Progenitor cell of endocrine pancreas (in vitro differentiated cells): ENCODE measurements at regions not wholly inside any gene's neighbourhood (a gene's known extent, or its start where the extent isn't known, plus 50 kb on each side); places are given as distances from the start of the nearest gene placed in this dataset.

ENCODE experiments used
- DNase-seq: peaks from one replicate; pipeline ENCODE4 v3.0.0; 2021; ENCODE audit warnings: low spot score; ENCODE audit not compliant: unreplicated experiment
- H3K27ac Mint-ChIP-seq: 2 replicates; pipeline ENCODE4 v1.8.0; 2021; ENCODE audit warnings: mild to moderate bottlenecking, moderate library complexity, mixed read lengths
- H3K27me3 Mint-ChIP-seq: 2 replicates; pipeline ENCODE4 v1.8.0; 2021; ENCODE audit warnings: mixed read lengths
- H3K36me3 Mint-ChIP-seq: 2 replicates; pipeline ENCODE4 v1.8.0; 2022; ENCODE audit warnings: mixed read lengths; ENCODE audit not compliant: insufficient read depth
- H3K4me1 Mint-ChIP-seq: 2 replicates; pipeline ENCODE4 v1.8.0; 2021; ENCODE audit warnings: low read depth, mixed read lengths
- H3K4me3 Mint-ChIP-seq: 2 replicates; pipeline ENCODE4 v1.8.0; 2021; ENCODE audit warnings: low read depth, mild to moderate bottlenecking, moderate library complexity, mixed read lengths
- H3K9me3 Mint-ChIP-seq: 2 replicates; pipeline ENCODE4 v1.8.0; 2021; ENCODE audit warnings: low read depth, mixed read lengths
- TF ChIP-seq, protein P1 (sequence below): fragments of 200-600 bp; sonication (generic); IDR thresholded peaks from one replicate; pipeline ENCODE4 v1.5.0; 2021; ENCODE audit warnings: antibody characterized with exemption, mild to moderate bottlenecking; ENCODE audit not compliant: unreplicated experiment

DNA sequence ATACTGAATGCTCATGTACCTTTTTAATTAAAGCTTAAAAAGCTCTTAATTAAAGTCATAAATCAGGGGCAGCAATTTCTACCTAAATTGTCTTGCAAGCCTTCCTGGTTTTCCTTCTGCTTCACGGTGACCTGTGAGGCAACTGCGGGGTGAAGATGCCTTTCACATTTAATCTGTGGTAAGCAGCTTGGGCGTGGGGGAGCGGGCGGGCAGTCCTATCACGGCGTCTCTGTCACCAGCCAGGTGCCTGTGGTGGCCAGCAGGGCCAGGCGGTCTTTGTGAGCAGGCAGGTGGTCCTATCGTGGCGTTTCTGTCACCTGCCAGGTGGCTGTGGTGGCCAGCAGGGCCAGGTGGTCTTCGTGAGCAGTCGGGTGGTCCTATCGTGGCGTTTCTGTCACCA lies 269.2 kb upstream of the PPP2R2D start:
- no peaks in the 10 kb centered on the region for H3K27me3 Mint-ChIP-seq
- TF ChIP-seq, protein P1, sequence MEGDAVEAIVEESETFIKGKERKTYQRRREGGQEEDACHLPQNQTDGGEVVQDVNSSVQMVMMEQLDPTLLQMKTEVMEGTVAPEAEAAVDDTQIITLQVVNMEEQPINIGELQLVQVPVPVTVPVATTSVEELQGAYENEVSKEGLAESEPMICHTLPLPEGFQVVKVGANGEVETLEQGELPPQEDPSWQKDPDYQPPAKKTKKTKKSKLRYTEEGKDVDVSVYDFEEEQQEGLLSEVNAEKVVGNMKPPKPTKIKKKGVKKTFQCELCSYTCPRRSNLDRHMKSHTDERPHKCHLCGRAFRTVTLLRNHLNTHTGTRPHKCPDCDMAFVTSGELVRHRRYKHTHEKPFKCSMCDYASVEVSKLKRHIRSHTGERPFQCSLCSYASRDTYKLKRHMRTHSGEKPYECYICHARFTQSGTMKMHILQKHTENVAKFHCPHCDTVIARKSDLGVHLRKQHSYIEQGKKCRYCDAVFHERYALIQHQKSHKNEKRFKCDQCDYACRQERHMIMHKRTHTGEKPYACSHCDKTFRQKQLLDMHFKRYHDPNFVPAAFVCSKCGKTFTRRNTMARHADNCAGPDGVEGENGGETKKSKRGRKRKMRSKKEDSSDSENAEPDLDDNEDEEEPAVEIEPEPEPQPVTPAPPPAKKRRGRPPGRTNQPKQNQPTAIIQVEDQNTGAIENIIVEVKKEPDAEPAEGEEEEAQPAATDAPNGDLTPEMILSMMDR: no peak
- peaks cover 6% of the 10 kb centered on the region for H3K4me1 Mint-ChIP-seq
- peaks cover 21% of the 10 kb centered on the region for H3K9me3 Mint-ChIP-seq
- H3K27ac Mint-ChIP-seq: no peak overlapping the region
- no peak for DNase-seq
- H3K4me3 Mint-ChIP-seq: no peak overlapping the region
- peaks cover 2% of the 10 kb centered on the region for H3K36me3 Mint-ChIP-seq

DNA sequence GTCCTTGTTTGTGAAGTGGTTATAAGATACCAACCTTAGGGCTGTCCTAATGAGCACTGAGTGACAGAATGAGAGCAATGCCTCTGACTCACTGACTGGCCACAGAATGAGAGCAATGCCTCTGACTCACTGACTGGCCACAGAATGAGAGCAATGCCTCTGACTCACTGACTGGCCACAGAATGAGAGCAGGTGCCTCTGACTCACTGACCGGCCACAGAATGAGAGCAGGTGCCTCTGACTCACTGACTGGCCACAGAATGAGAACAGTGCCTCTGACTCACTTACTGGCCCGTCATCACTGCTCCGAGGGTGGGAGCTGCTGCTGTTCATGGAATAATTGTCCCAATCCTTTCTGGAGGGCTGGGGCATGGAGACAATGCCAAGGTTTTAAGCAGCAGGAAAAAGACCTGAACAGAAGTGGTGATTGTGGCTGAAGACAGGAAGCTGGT lies 265.2 kb upstream of the PPP2R2D start:
- no peak overlapping the region for H3K4me3 Mint-ChIP-seq
- no peak for DNase-seq
- H3K27ac Mint-ChIP-seq: no peak overlapping the region
- H3K27me3 Mint-ChIP-seq: no peaks in the 10 kb centered on the region
- H3K9me3 Mint-ChIP-seq: peaks cover 13% of the 10 kb centered on the region
- peaks cover 10% of the 10 kb centered on the region for H3K4me1 Mint-ChIP-seq
- peaks cover 2% of the 10 kb centered on the region for H3K36me3 Mint-ChIP-seq
- TF ChIP-seq, protein P1: no peak

DNA sequence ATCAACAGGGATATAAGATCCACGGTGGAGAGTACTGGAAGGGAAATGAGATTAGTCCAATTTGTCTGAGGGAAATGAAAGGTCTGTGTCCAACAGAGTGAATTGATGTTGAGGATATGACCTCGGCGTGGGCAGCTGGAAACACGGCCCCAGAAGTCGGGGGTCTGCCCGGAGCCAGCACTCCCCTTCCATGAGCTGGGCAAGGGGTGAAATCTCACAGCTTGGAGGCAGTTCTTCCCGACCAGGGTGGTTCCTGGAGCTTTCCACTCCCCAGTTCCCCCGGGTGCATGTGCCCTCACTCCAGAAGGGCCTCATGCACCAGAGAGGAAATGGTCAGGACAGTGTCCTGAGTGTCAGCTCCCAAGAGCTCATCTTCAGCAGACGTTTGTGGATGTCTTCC lies 264.7 kb upstream of the PPP2R2D start:
- Mint-ChIP-seq H3K36me3 (peaks cover 2% of the 10 kb centered on the region), H3K27me3 (no peaks in the 10 kb centered on the region), H3K27ac (no peak overlapping the region), H3K4me1 (peaks cover 12% of the 10 kb centered on the region), H3K4me3 (no peak overlapping the region), H3K9me3 (peaks cover 17% of the 10 kb centered on the region)
- no peak for DNase-seq
- TF ChIP-seq, protein P1: no peak

DNA sequence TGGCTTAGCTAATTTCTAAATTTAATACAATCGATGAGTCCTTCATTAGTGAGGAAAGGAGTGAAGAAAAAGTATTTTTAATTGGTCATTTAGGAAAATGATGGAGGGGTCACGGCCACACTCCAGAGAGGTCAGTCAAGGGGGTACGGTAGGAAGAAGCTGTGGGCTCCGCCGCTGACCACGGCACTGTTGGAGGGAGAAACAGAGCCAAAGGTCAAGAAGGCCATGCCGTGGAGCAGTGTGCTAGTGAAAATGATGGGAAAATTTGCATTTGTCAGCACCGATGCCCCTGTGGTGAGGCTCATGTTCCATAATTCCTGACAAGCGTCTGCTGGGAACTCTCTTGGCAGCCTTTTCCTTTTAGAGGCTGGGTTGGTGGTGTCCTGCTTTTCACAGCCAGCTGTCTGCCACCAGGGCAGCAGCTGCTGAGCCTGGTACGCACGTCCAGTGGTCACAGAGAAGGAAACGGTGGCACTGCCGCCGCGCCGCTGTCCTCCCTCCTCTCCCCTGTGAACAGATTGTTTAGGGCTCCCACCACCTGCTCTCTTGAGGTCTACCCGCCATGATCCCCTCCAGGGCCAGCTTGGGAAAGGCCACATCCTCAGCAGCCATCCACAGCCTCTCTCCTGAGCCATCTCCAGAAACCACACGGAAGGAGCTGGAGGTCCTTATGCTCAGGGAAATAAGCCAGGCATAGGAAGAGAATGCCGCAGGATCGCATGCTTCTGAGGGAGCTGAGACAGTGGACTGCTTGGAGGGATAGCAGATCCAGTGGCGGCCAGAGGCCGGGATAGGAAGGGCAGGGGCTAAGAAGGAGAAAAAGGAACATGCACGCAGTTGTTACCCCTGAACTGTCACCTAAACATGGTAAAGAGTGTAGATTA lies 263.7 kb upstream of the PPP2R2D start:
- Mint-ChIP-seq H3K27me3 (no peaks in the 10 kb centered on the region), H3K27ac (peak overlapping the region; percentile 56), H3K36me3 (peaks cover 2% of the 10 kb centered on the region), H3K4me1 (peaks cover 17% of the 10 kb centered on the region), H3K4me3 (no peak overlapping the region), H3K9me3 (peaks cover 20% of the 10 kb centered on the region)
- no peak for DNase-seq
- TF ChIP-seq, protein P1: no peak

DNA sequence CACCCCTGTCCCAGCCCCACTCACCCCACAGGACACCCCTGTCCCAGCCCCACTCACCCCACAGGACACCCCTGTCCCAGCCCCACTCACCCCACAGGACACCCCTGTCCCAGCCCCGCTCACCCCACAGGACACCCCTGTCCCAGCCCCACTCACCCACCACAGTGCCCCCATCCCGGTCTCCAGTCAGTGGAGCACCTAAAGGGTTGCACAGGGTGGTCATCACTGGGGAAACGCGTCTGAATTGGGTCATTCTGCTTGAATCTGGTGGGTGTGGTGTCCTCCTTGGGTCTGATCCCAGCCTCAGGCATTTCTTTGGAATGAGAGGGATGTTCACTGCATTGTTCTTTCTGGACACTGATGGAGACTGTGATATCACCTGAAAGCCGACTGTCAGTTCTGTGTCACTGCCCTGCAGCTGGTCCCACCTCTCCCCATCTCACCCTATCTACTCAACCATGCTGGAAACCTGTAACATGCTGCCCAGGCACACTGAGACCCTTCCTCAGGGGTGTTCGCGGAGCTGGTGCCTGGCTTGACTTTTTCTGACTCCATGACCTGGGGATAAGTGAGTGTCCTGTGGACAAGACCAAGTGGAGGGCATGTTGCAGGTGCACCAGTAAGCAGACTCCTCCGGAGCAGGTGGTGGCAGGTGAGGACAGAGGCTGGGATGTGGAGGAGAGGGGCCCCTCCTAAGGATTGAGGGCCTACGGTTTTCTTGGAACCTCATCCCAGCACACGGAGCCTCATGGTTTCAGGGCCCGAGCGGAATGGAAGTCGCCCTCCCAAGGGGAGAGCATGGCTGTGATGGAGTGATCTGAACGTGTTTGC lies 262.5 kb upstream of the PPP2R2D start:
- Mint-ChIP-seq H3K27me3 (no peaks in the 10 kb centered on the region), H3K27ac (no peak overlapping the region), H3K36me3 (peaks cover 2% of the 10 kb centered on the region), H3K9me3 (peaks cover 24% of the 10 kb centered on the region), H3K4me1 (peaks cover 19% of the 10 kb centered on the region), H3K4me3 (no peak overlapping the region)
- DNase-seq: no peak
- TF ChIP-seq, protein P1: no peak
